Right renal pelvis (tissue), 4 donors: ENCODE measurements at regions not wholly inside any gene's neighbourhood (a gene's known extent, or its start where the extent isn't known, plus 50 kb on each side); places are given as distances from the start of the nearest gene placed in this dataset.

Experiments
- DNase-seq, 4 donors: peaks; one replicate each; pipeline ENCODE4 v3.0.0-alpha.2; 2013; ENCODE audit warnings: low read depth in 4 of 4, low spot score in 3 of 4, missing footprints in 1 of 4

- no peak for DNase-seq
Observed at GRCh38 chr2:126436411-126436810, 219.5 kb upstream of the GYPC start.

DNA sequence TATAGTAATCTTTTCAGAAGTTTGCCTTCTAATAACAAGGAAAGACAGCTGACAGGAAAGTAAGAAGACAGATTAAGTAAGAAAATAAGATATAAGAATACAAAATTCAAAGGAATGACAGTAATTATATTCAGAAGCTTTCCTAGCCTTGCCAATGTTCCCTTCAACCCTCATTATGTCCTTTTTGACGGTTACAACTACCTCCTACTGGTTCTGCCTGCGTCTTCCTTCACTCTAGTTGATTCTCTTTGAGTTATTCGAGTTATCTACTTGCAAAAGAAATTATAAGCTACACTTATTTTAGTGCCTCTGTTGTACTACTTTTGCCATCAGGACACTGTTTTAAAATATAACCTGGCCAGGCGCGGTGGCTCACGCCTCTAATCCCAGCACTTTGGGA is 218.9 kb upstream of the GYPC start:
- no peak for DNase-seq

DNA sequence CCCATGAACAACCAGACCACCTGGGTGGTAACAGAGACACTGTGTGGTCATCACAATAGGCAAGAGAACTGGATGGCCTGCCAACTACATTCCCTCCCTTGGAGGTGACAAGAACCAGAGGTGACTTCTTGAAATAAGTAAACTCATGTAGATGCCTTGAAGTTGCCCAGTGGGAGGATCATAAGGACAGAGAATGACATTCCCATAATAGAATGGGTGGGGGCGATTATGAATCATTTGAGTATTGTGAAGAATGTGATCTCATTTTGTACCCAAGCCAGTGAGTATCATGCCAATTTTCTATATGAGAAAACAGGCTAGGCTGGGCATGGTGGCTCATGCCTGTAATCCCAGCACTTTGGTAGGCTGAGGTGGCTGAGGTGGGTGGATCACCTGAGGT is 211.4 kb upstream of the GYPC start:
- no peak for DNase-seq

- no peak for DNase-seq
Observed at GRCh38 chr2:126446106-126446695, 209.8 kb upstream of the GYPC start.

DNA sequence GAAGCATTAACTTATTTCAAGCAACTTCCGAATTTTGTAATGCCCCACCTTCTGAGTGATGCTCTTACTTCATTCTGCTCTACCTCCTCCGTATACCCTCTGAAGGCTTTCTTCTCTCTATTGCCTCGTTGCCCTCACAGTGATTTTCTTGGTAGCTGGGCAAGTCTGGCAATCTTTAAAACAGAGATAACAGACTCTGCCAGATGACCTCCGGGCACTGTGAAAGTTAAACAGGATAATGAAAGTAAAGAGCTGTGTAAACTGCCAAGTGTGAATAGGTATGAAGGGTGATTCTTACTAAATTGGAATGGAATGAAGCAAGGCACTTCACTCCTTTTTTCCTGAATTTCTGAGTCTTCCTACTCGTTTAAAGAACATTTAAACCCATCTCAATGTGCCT is 207.3 kb upstream of the GYPC start:
- no peak for DNase-seq

DNA sequence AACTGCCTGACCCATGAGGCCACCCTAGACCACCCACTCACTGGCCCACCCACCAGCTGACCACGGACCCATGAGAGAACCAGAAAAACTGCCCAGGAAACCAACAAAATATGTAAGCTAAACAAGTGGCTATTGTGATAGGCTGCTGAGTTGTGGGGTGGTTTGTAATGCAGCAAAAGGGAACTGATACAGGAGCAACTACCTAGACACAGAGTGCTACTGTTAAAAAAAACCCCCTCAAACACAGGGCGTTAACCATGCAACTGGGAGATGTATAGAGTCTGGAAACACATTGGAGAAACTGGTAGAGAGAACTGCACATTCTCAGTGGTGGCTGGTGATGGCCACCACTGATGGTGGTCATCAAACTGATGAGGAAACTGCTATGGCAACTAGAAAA is 206.3 kb upstream of the GYPC start:
- no peak for DNase-seq

DNA sequence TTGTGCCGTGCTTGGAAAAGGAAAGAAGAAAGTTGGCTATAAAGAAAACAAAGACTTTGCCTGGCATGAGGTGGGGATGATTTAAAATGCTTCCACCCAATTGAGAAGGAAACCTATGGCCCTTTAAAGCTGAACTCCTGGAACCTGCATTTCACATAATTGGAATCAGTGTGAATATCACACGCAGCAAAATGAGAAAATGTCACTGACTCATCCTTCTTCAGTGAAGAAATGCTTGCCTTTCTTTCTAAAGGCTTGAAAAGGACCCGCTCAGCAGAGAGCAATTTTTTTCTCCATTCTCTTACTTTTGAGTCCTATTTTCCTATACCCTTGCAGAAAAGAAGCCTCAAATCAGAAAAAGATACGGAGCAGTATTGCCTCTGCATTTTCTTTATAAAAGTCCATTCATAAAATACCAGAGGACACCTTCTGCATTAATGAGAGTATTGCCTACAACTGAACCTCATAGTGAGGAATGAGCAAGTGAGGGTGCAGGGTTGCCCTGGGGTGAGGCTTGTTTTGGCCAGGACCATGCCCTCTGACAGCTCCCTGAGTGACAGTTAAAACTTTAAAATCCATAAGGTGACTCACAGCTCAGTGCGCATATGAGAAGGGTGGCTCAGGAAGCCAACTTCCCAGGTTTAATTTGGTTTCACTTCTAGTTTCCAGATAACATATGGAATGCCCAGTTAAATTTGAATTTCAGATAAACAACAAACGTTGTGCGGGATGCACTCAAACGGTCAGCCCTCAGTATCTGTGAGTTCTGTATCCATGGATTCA is 191.9 kb upstream of the GYPC start:
- DNase-seq = no peak

DNA sequence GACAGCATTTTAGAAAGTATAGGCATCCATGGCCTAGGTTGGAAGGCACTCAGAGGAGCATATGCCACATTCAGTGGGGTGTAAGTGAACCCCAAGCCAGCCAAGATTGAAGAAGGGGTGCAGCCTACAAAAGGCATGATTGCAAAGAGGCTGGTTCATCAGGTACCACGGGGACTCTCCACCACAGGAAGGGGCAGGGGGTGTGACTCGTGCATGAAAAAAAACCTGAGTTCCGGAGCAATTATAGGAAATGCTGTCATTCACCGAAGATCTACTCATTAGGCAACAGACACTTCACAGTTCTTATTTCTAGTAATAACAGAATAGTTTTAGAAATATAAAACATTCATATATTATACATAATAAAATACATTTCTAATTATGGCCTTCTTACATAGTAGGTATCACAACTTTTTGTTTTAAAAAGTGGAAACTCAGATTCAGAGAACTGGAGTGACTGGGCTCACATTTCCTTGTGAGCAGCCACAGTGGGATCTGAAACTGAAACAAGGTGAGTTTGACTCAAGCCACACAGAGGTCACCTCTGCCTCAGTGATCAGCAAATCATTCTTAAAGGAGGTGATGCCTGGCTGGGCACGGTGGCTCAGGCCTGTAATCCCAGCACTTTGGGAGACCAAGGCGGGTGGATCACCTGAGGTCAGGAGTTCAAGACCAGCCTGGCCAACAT is 188.4 kb upstream of the GYPC start:
- no peak for DNase-seq

DNA sequence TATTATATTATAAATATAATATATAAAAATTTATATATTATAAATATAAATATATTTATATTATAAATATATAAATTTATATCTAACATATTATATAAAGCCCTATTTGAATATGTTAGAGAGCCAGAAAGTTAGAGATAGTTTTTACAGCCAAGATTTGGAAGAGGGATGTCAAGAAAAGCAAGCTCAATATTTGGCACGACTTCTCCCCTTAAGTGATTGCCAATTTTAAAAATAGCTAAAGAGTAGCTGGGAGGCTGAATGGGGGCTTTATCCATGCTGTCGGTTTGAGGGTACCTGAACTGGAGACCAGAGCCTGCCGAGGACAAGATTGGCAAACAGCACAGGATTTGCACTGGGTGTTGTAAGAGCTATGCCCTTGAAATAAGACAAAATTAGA is 180.9 kb upstream of the GYPC start:
- DNase-seq = no peak

- no peak for DNase-seq
Observed at GRCh38 chr2:126476691-126477090, 179.3 kb upstream of the GYPC start.

GRCh38 chr2:126480033-126480432 is 175.9 kb upstream of the GYPC start:
- DNase-seq = no peak

GRCh38 chr2:126482582-126483464 is 173.1 kb upstream of the GYPC start:
- DNase-seq = no peak

- DNase-seq = no peak
Observed at GRCh38 chr2:126494593-126494992, 161.4 kb upstream of the GYPC start.

- no peak for DNase-seq
Observed at GRCh38 chr2:126495189-126495588, 160.8 kb upstream of the GYPC start.

DNA sequence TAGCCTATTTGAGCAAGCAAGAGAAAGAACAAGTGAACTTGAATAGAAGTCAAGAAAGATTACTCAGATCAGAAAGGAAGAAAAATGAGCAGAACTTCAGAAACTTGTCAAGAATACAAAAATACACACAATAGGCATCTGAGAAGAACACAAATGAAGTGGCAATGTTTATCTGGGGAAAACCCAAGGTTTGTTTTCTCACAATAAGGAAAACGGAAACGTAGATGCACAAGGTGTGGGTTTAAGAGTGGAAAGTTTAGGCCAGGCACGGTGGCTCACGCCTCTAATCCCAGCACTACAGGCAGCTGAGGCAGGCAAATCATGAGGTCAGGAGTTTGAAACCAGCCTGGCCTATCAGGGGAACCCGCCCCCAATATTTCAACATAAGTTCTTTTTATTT is 159.5 kb upstream of the GYPC start:
- DNase-seq = no peak

- DNase-seq = no peak
Observed at GRCh38 chr2:126503476-126503875, 152.5 kb upstream of the GYPC start.

- no peak for DNase-seq
Observed at GRCh38 chr2:126504949-126505348, 151.0 kb upstream of the GYPC start.

DNA sequence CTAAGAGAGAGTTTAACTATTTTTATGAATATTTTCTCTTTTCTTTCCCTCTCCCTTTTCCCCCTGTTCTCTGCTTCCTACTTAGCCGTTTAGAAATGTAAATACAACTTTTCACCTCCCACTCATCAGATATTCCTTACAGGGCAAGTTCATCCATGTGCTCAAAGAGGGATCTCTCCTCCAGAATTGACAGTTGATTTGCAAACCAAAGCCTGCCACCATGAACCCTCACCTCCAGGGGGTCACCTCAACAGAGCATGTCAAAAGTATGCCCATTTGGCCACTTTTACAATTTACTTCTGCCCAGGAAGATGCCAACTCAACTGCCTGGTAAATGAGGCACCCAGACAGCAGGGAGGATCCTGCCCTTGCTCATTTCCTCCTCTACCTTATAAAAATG is 149.2 kb upstream of the GYPC start:
- DNase-seq = no peak

- DNase-seq = no peak
Observed at GRCh38 chr2:126507425-126507911, 148.5 kb upstream of the GYPC start.

GRCh38 chr2:126510356-126510755 is 145.6 kb upstream of the GYPC start:
- no peak for DNase-seq

DNA sequence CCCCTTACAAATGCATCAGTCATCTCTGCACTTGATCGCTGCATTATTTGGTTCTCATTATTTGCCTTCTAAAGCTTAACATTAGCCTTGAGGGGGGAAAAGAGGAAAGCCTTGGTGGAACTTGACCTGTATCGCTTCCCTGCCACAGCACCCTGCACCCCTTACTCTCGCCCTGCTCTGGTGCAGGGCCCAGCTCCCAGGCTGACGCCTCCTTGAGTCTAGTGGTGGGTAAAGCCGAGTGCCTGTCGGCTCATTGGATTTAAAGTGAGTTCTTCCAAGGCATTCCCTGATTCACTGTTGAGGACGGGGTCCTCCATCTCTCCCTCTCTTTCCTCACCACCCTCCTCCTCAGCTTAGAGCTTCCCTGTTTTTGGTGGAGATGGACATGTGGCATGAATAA is 145.0 kb upstream of the GYPC start:
- no peak for DNase-seq
